HCT116 (cell line): ENCODE measurements at regions not wholly inside any gene's neighbourhood (a gene's known extent, or its start where the extent isn't known, plus 50 kb on each side); places are given as distances from the start of the nearest gene placed in this dataset.

Experiments
- ELF1 ChIP-seq: IDR thresholded peaks from 2 replicates; pipeline ENCODE4 v1.6.1; 2012; ENCODE audit warnings: low read depth, borderline replicate concordance
- JUND ChIP-seq: IDR thresholded peaks from 2 replicates; pipeline ENCODE4 v1.6.1; 2012
- POLR2AphosphoS5 ChIP-seq: IDR thresholded peaks from 2 replicates; pipeline ENCODE4 v1.6.1; 2011; ENCODE audit warnings: mild to moderate bottlenecking, low read depth, low read length, moderate library complexity
- TCF7L2 ChIP-seq: IDR thresholded peaks from 2 replicates; pipeline ENCODE4 v1.7.0; 2011; ENCODE audit warnings: borderline replicate concordance, inconsistent platforms; ENCODE audit not compliant: insufficient read depth, insufficient read length; ENCODE audit errors: extremely low read depth
- YY1 ChIP-seq: IDR thresholded peaks from 2 replicates; pipeline ENCODE4 v1.6.1; 2011; ENCODE audit warnings: low read length, low read depth, moderate library complexity, mild to moderate bottlenecking; ENCODE audit not compliant: insufficient replicate concordance; ENCODE audit errors: extremely low read depth
- TF ChIP-seq, protein P1 (sequence below), 3 experiments: fragments of 200-600 bp in 1 of 3; sonication (generic) in 1 of 3; IDR thresholded peaks in 2 of 3; conservative IDR thresholded peaks in 1 of 3; 2 replicates each; pipeline ENCODE4 v1.5.1; 2012 to 2017; ENCODE audit warnings: low read depth in 2 of 3, low read length in 2 of 3, antibody characterized with exemption in 1 of 3, borderline replicate concordance in 1 of 3, control low read depth in 1 of 3, mild to moderate bottlenecking in 1 of 3, mixed read lengths in 1 of 3, mixed run types in 1 of 3, moderate library complexity in 1 of 3; ENCODE audit not compliant: insufficient read depth in 1 of 3
- TF ChIP-seq, protein P2 (sequence below): IDR thresholded peaks from 2 replicates; pipeline ENCODE4 v1.6.1; 2012; ENCODE audit warnings: low read depth

DNA sequence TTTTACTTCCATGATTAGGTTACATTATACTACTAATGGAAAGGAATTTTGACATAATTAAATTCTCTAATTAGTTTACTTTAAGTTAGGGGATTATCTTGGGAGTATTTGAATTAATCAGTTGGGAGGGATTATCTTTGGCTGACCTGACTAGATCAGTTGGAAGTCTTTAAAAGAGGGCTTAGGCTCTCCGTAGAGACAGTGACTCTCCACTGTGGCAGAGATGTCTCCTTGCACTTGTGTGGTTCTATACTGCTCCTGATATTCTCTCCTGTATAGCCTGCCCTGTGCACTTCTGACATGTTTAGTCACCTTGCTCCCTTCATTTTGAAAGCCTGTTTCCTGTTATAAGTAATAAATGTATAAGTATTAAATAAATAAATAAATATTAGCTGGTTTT, 1612.3 kb upstream of the PRR20A start:
- TF ChIP-seq, protein P1, sequence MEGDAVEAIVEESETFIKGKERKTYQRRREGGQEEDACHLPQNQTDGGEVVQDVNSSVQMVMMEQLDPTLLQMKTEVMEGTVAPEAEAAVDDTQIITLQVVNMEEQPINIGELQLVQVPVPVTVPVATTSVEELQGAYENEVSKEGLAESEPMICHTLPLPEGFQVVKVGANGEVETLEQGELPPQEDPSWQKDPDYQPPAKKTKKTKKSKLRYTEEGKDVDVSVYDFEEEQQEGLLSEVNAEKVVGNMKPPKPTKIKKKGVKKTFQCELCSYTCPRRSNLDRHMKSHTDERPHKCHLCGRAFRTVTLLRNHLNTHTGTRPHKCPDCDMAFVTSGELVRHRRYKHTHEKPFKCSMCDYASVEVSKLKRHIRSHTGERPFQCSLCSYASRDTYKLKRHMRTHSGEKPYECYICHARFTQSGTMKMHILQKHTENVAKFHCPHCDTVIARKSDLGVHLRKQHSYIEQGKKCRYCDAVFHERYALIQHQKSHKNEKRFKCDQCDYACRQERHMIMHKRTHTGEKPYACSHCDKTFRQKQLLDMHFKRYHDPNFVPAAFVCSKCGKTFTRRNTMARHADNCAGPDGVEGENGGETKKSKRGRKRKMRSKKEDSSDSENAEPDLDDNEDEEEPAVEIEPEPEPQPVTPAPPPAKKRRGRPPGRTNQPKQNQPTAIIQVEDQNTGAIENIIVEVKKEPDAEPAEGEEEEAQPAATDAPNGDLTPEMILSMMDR (IDR thresholded peaks at IDR 0.05 in 2 of 3, conservative IDR thresholded peaks at IDR 0.05 in 1 of 3; ENCODE audit: borderline replicate concordance in 1 of 3, insufficient read depth in 1 of 3, low read depth in 2 of 3, low read length in 2 of 3): no peak
- TF ChIP-seq YY1 (no peak), POLR2AphosphoS5 (no peak), TCF7L2 (no peak), ELF1 (no peak), JUND (no peak)
- TF ChIP-seq, protein P2, sequence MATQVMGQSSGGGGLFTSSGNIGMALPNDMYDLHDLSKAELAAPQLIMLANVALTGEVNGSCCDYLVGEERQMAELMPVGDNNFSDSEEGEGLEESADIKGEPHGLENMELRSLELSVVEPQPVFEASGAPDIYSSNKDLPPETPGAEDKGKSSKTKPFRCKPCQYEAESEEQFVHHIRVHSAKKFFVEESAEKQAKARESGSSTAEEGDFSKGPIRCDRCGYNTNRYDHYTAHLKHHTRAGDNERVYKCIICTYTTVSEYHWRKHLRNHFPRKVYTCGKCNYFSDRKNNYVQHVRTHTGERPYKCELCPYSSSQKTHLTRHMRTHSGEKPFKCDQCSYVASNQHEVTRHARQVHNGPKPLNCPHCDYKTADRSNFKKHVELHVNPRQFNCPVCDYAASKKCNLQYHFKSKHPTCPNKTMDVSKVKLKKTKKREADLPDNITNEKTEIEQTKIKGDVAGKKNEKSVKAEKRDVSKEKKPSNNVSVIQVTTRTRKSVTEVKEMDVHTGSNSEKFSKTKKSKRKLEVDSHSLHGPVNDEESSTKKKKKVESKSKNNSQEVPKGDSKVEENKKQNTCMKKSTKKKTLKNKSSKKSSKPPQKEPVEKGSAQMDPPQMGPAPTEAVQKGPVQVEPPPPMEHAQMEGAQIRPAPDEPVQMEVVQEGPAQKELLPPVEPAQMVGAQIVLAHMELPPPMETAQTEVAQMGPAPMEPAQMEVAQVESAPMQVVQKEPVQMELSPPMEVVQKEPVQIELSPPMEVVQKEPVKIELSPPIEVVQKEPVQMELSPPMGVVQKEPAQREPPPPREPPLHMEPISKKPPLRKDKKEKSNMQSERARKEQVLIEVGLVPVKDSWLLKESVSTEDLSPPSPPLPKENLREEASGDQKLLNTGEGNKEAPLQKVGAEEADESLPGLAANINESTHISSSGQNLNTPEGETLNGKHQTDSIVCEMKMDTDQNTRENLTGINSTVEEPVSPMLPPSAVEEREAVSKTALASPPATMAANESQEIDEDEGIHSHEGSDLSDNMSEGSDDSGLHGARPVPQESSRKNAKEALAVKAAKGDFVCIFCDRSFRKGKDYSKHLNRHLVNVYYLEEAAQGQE: no peak
